ENCODE measurements at regions not wholly inside any gene's neighbourhood (a gene's known extent, or its start where the extent isn't known, plus 50 kb on each side); places are given as distances from the start of the nearest gene placed in this dataset.

DNA sequence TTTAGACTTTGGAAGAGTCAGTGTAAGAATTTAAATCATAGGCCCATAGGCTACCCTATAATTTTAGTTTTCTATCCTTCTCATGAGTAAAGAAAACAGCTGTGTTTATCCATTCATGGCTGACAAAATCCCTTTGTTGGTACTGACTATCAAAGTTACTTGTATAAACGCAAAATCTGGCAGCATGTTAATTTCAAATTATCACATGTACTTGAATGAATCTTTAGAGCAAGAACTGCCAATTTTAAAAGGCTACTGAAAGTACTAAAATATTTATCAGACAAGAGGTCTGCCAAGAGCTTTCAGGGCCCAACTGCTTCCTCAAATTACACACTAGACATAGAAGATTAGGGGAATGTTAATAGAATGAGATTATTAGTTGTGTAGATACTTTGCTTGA is 66.6 kb downstream of the MYL12B start:
- TF ChIP-seq CTCF (conservative IDR thresholded peaks at IDR 0.05; ENCODE audit: low read depth) = no peak
- ChIA-PET CTCF (interaction anchor here (0.6 to 1.1 kb wide), 3 partner anchors 8 to 129 kb away, joined by 3 to 4 read pairs (median 4); no protein-coding TSS in a partner anchor), POLR2A (ENCODE audit: low non-redundant PET) (no interaction called here)
- H3K27ac ChIP-seq = no peak overlapping the region
- DNase-seq (ENCODE audit: low spot score) = no peak

GRCh38 chr18:3329471-3329870 is 67.5 kb downstream of the MYL12B start:
- no peak overlapping the region for H3K27ac ChIP-seq

GRCh38 chr18:3329872-3330271 is 67.9 kb downstream of the MYL12B start:
- CTCF ChIA-PET = no interaction called here
- POLR2A ChIA-PET (ENCODE audit: low non-redundant PET) = no interaction called here
- no peak overlapping the region for H3K27ac ChIP-seq
- no peak for TF ChIP-seq CTCF (conservative IDR thresholded peaks at IDR 0.05; ENCODE audit: low read depth)
- no peak for DNase-seq (ENCODE audit: low spot score)

More at GRCh38 chr18:3329471-3329870, 67.5 kb downstream of the MYL12B start:
- CTCF ChIA-PET = interaction anchor here (0.5 to 0.6 kb wide), 3 partner anchors 28 to 83 kb away, joined by 3 to 4 read pairs (median 3); no protein-coding TSS in a partner anchor
- DNase-seq (ENCODE audit: low spot score) = peak; percentile 73
- no peak for TF ChIP-seq CTCF (conservative IDR thresholded peaks at IDR 0.05; ENCODE audit: low read depth)
- POLR2A ChIA-PET (ENCODE audit: low non-redundant PET) = interaction anchor here (0.6 kb wide), 1 partner anchor 406 kb away, joined by 5 read pairs; no protein-coding TSS in a partner anchor

DNA sequence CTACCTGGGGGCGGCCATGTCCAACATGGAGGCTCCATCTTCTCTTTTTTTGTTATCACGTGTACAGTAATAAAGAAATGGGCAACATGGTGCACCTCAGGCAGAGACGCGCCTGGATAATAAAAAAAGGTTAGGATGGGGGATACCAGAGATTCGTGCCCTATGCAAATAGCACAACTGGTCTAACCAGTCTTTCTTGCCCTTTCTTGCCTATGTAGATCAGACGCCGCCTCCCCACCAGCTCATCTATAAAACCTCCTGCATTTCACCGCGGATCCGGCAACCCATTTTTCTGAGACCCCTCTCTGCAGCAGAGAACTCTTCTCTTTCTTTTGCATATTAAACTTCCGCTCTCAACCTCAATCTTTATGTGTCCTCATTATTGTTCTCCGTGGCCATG is 68.7 kb downstream of the MYL12B start:
- ChIA-PET CTCF (interaction anchor here (0.6 kb wide), 1 partner anchor 28 kb away, joined by 4 read pairs; no protein-coding TSS in a partner anchor), POLR2A (ENCODE audit: low non-redundant PET) (no interaction called here)
- no peak for DNase-seq (ENCODE audit: low spot score)
- no peak for TF ChIP-seq CTCF (conservative IDR thresholded peaks at IDR 0.05; ENCODE audit: low read depth)
- H3K27ac ChIP-seq = no peak overlapping the region

GRCh38 chr18:3332376-3332775 is 70.4 kb downstream of the MYL12B start:
- DNase-seq (ENCODE audit: low spot score) = no peak
- H3K27ac ChIP-seq = no peak overlapping the region
- CTCF ChIA-PET = no interaction called here
- no peak for TF ChIP-seq CTCF (conservative IDR thresholded peaks at IDR 0.05; ENCODE audit: low read depth)
- POLR2A ChIA-PET (ENCODE audit: low non-redundant PET) = no interaction called here

DNA sequence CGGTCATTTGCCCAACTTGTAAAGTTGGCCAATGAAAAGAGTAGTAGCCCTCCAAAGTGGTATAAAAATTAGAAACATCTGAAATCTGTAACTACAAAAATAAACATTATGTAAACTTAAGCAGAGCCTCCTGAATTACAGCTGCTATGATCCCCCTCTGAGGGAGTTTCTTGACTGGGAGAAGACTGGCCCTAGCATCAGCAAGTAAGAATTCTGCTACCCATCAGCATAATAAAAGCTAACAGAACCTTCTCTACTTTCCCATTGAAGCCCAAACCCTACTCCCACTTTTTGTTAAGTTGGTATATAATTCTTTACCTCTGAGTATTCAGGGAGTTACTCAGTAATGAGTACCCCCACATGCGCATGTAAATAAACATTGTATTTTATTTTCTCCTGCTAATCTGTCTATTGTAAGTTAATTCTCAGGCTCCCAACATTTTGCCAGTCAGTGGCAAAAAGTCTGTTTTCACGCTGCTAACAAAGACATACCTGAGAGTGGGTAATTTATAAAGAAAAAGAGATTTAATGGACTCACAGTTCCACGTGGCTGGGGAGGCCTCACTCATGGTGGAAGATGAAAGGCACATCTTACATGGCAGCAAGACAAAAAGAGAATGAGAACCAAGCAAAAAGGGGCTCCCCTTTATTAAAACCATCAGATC is 71.3 kb downstream of the MYL12B start:
- DNase-seq (ENCODE audit: low spot score) = no peak
- H3K27ac ChIP-seq = no peak overlapping the region
- TF ChIP-seq CTCF (conservative IDR thresholded peaks at IDR 0.05; ENCODE audit: low read depth) = no peak
- POLR2A ChIA-PET (ENCODE audit: low non-redundant PET) = no interaction called here
- CTCF ChIA-PET = no interaction called here
